HG02885 (cell line): ENCODE measurements at regions not wholly inside any gene's neighbourhood (a gene's known extent, or its start where the extent isn't known, plus 50 kb on each side); places are given as distances from the start of the nearest gene placed in this dataset.

Experiments used
- ATAC-seq: cut with Tn5 transposase; IDR thresholded peaks from one replicate; pipeline ENCODE4 v1.9.1; 2021; ENCODE audit warnings: mild to moderate bottlenecking; ENCODE audit not compliant: unreplicated experiment, poor library complexity

GRCh38 chr5:5978501-5979376 lies 399.6 kb downstream of the MED10 start:
- ATAC-seq = no peak

- no peak for ATAC-seq
Measured at GRCh38 chr5:5971203-5971602, 407.1 kb downstream of the MED10 start.

GRCh38 chr5:5969942-5970483 lies 408.3 kb downstream of the MED10 start:
- ATAC-seq = no peak

- ATAC-seq = no peak
Measured at GRCh38 chr5:5968981-5969380, 409.4 kb downstream of the MED10 start.

- no peak for ATAC-seq
Measured at GRCh38 chr5:5967944-5968343, 410.4 kb downstream of the MED10 start.

- ATAC-seq = no peak
Measured at GRCh38 chr5:5967373-5967772, 411.0 kb downstream of the MED10 start.

GRCh38 chr5:5965132-5965531 lies 413.2 kb downstream of the MED10 start:
- no peak for ATAC-seq

GRCh38 chr5:5964347-5964746 lies 414.0 kb downstream of the MED10 start:
- no peak for ATAC-seq

GRCh38 chr5:5957737-5958136 lies 420.6 kb downstream of the MED10 start:
- no peak for ATAC-seq

GRCh38 chr5:5954275-5954598 lies 424.1 kb downstream of the MED10 start:
- no peak for ATAC-seq

- ATAC-seq = no peak
Measured at GRCh38 chr5:5953584-5954274, 424.6 kb downstream of the MED10 start.

- ATAC-seq = no peak
Measured at GRCh38 chr5:5951953-5952352, 426.4 kb downstream of the MED10 start.

GRCh38 chr5:5950658-5951057 lies 427.7 kb downstream of the MED10 start:
- ATAC-seq = no peak

- no peak for ATAC-seq
Measured at GRCh38 chr5:5941486-5941885, 436.9 kb downstream of the MED10 start.

GRCh38 chr5:5939759-5940370 lies 438.5 kb downstream of the MED10 start:
- no peak for ATAC-seq

- no peak for ATAC-seq
Measured at GRCh38 chr5:5933651-5934050, 444.7 kb downstream of the MED10 start.

- ATAC-seq = no peak
Measured at GRCh38 chr5:5932824-5933223, 445.5 kb downstream of the MED10 start.

GRCh38 chr5:5930561-5930960 lies 447.8 kb downstream of the MED10 start:
- ATAC-seq = no peak

- no peak for ATAC-seq
Measured at GRCh38 chr5:5929291-5930020, 448.9 kb downstream of the MED10 start.

GRCh38 chr5:5925191-5925590 lies 453.2 kb downstream of the MED10 start:
- no peak for ATAC-seq
